Bronchial epithelial cell (primary cell): ENCODE measurements at regions not wholly inside any gene's neighbourhood (a gene's known extent, or its start where the extent isn't known, plus 50 kb on each side); places are given as distances from the start of the nearest gene placed in this dataset.

ENCODE experiments used
- DNase-seq: peaks from one replicate; pipeline ENCODE4 v3.0.0-alpha.2; 2010; ENCODE audit warnings: low read depth
- FAIRE-seq: peaks from 2 replicates; lab custom pipeline; 2011; peaks lifted over from hg19 to GRCh38; lab: Jason Lieb, UNC
- H3K27me3 ChIP-seq: 2 replicates; pipeline ENCODE4 v1.5.1; 2011; ENCODE audit warnings: low read length; ENCODE audit not compliant: control insufficient read depth, insufficient read depth
- H3K36me3 ChIP-seq: 2 replicates; pipeline ENCODE4 v1.5.1; 2011; ENCODE audit warnings: low read length; ENCODE audit not compliant: control insufficient read depth, insufficient read depth
- H3K4me3 ChIP-seq: 2 replicates; pipeline ENCODE4 v1.5.1; 2011; ENCODE audit warnings: mild to moderate bottlenecking, low read depth, low read length, control low read depth
- CTCF ChIP-seq: IDR thresholded peaks from 2 replicates; pipeline ENCODE4 v1.5.1; 2011; ENCODE audit warnings: mild to moderate bottlenecking, moderate library complexity, low read length, control low read depth, inconsistent platforms; ENCODE audit not compliant: insufficient read depth, severe bottlenecking

GRCh38 chr2:41434991-41435390, 612.8 kb upstream of the PKDCC start:
- no peaks in the 10 kb centered on the region for H3K36me3 ChIP-seq
- FAIRE-seq (no peak), DNase-seq (no peak)
- no peaks in the 10 kb centered on the region for H3K27me3 ChIP-seq
- H3K4me3 ChIP-seq = no peak overlapping the region
- no peak for TF ChIP-seq CTCF

GRCh38 chr2:41441958-41442357, 605.9 kb upstream of the PKDCC start:
- DNase-seq = no peak
- no peaks in the 10 kb centered on the region for H3K27me3 ChIP-seq
- FAIRE-seq = no peak
- no peaks in the 10 kb centered on the region for H3K36me3 ChIP-seq
- no peak for TF ChIP-seq CTCF
- H3K4me3 ChIP-seq = no peak overlapping the region

GRCh38 chr2:41445865-41446264, 602.0 kb upstream of the PKDCC start:
- no peaks in the 10 kb centered on the region for H3K27me3 ChIP-seq
- H3K4me3 ChIP-seq = no peak overlapping the region
- no peak for FAIRE-seq
- no peak for TF ChIP-seq CTCF
- DNase-seq = no peak
- H3K36me3 ChIP-seq = no peaks in the 10 kb centered on the region

GRCh38 chr2:41446266-41446665, 601.6 kb upstream of the PKDCC start:
- FAIRE-seq (no peak), DNase-seq (no peak)
- H3K27me3 ChIP-seq = no peaks in the 10 kb centered on the region
- no peak for TF ChIP-seq CTCF
- H3K4me3 ChIP-seq = no peak overlapping the region
- no peaks in the 10 kb centered on the region for H3K36me3 ChIP-seq

- H3K27me3 ChIP-seq = no peaks in the 10 kb centered on the region
- no peak overlapping the region for H3K4me3 ChIP-seq
- FAIRE-seq (no peak), DNase-seq (no peak)
- H3K36me3 ChIP-seq = no peaks in the 10 kb centered on the region
- no peak for TF ChIP-seq CTCF
Observed at GRCh38 chr2:41448221-41448620, 599.6 kb upstream of the PKDCC start.

- DNase-seq (no peak), FAIRE-seq (no peak)
- no peak for TF ChIP-seq CTCF
- no peaks in the 10 kb centered on the region for H3K27me3 ChIP-seq
- no peak overlapping the region for H3K4me3 ChIP-seq
- H3K36me3 ChIP-seq = no peaks in the 10 kb centered on the region
Observed at GRCh38 chr2:41457026-41457425, 590.8 kb upstream of the PKDCC start.
